Hepatocyte (in vitro differentiated cells): ENCODE measurements at regions not wholly inside any gene's neighbourhood (a gene's known extent, or its start where the extent isn't known, plus 50 kb on each side); places are given as distances from the start of the nearest gene placed in this dataset.

ENCODE experiments used
- DNase-seq: peaks from one replicate; pipeline ENCODE4 v3.0.0-alpha.2; 2016; ENCODE audit warnings: low spot score
- H2AFZ ChIP-seq: fragments of 200-600 bp; sonication (generic); 2 replicates; pipeline ENCODE4 v1.6.0; 2016; ENCODE audit warnings: antibody characterized with exemption, mild to moderate bottlenecking
- H3K27ac ChIP-seq: fragments of 200-600 bp; sonication (generic); 2 replicates; pipeline ENCODE4 v1.5.1; 2016; ENCODE audit warnings: mild to moderate bottlenecking
- H3K27me3 ChIP-seq: fragments of 200-600 bp; sonication (generic); 2 replicates; pipeline ENCODE4 v1.6.1; 2016
- H3K36me3 ChIP-seq: fragments of 200-600 bp; sonication (generic); replicated peaks from 2 replicates; pipeline ENCODE4 v1.5.1; 2016; ENCODE audit warnings: low read depth; ENCODE audit not compliant: insufficient read depth
- H3K4me1 ChIP-seq: fragments of 200-600 bp; sonication (generic); 2 replicates; pipeline ENCODE4 v1.5.1; 2016; ENCODE audit warnings: mild to moderate bottlenecking, moderate library complexity; ENCODE audit not compliant: insufficient read depth
- H3K4me2 ChIP-seq: fragments of 200-600 bp; sonication (generic); 2 replicates; pipeline ENCODE4 v1.6.0; 2016
- H3K4me3 ChIP-seq: fragments of 200-600 bp; sonication (generic); 2 replicates; pipeline ENCODE4 v1.5.1; 2016; ENCODE audit warnings: mild to moderate bottlenecking
- H3K79me2 ChIP-seq: fragments of 200-600 bp; sonication (generic); 2 replicates; pipeline ENCODE4 v1.6.0; 2017; ENCODE audit warnings: mild to moderate bottlenecking
- H3K9me2 ChIP-seq: fragments of 200-600 bp; sonication (generic); replicated peaks from 2 replicates; pipeline ENCODE4 v1.6.0; 2017; ENCODE audit warnings: mild to moderate bottlenecking; ENCODE audit not compliant: insufficient read depth
- H3K9me3 ChIP-seq: fragments of 200-600 bp; sonication (generic); 2 replicates; pipeline ENCODE4 v1.5.1; 2016; ENCODE audit warnings: low read depth, mild to moderate bottlenecking
- H4K20me1 ChIP-seq: fragments of 200-600 bp; sonication (generic); 2 replicates; pipeline ENCODE4 v1.6.0; 2016; ENCODE audit warnings: mild to moderate bottlenecking; ENCODE audit not compliant: insufficient read depth, poor library complexity, severe bottlenecking
- EZH2 ChIP-seq: fragments of 200-600 bp; sonication (generic); IDR thresholded peaks from 2 replicates; pipeline ENCODE4 v1.6.1; 2016; ENCODE audit warnings: antibody characterized with exemption, mild to moderate bottlenecking, borderline replicate concordance
- EZH2phosphoT487 ChIP-seq: fragments of 200-600 bp; sonication (generic); IDR thresholded peaks from one replicate; pipeline ENCODE4 v1.6.1; 2018; ENCODE audit warnings: antibody characterized with exemption, mild to moderate bottlenecking, low read depth, moderate library complexity; ENCODE audit not compliant: unreplicated experiment, severe bottlenecking
- WGBS: methylation state at CpG from one replicate; pipeline ENCODE4 v1.1.6; 2016; ENCODE audit warnings: low lambda C conversion rate; ENCODE audit errors: missing lambda C conversion rate; 5-methylcytosine and 5-hydroxymethylcytosine counted together
- TF ChIP-seq, protein P1 (sequence below): fragments of 200-600 bp; sonication (generic); IDR thresholded peaks from 2 replicates; pipeline ENCODE4 v1.5.1; 2016; ENCODE audit warnings: antibody characterized with exemption, mild to moderate bottlenecking; ENCODE audit not compliant: poor library complexity

GRCh38 chr2:19769513-19769912 is 132.3 kb downstream of the TTC32 start:
- Histone ChIP-seq H2AFZ (no peak overlapping the region), H4K20me1 (no peaks in the 10 kb centered on the region), H3K79me2 (no peaks in the 10 kb centered on the region), H3K4me1 (peaks cover 5% of the 10 kb centered on the region), H3K27me3 (no peaks in the 10 kb centered on the region), H3K4me3 (no peak overlapping the region), H3K27ac (no peak overlapping the region), H3K9me2 (no peaks in the 10 kb centered on the region), H3K9me3 (no peaks in the 10 kb centered on the region), H3K36me3 (no peaks in the 10 kb centered on the region), H3K4me2 (no peak overlapping the region)
- no peak for DNase-seq
- TF ChIP-seq EZH2phosphoT487 = no peak
- TF ChIP-seq, protein P1, sequence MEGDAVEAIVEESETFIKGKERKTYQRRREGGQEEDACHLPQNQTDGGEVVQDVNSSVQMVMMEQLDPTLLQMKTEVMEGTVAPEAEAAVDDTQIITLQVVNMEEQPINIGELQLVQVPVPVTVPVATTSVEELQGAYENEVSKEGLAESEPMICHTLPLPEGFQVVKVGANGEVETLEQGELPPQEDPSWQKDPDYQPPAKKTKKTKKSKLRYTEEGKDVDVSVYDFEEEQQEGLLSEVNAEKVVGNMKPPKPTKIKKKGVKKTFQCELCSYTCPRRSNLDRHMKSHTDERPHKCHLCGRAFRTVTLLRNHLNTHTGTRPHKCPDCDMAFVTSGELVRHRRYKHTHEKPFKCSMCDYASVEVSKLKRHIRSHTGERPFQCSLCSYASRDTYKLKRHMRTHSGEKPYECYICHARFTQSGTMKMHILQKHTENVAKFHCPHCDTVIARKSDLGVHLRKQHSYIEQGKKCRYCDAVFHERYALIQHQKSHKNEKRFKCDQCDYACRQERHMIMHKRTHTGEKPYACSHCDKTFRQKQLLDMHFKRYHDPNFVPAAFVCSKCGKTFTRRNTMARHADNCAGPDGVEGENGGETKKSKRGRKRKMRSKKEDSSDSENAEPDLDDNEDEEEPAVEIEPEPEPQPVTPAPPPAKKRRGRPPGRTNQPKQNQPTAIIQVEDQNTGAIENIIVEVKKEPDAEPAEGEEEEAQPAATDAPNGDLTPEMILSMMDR = no peak
- no peak for TF ChIP-seq EZH2

GRCh38 chr2:19767899-19768298 is 133.9 kb downstream of the TTC32 start:
- no peak overlapping the region for H3K27ac ChIP-seq
- H3K4me3 ChIP-seq = no peak overlapping the region
- H3K79me2 ChIP-seq = no peaks in the 10 kb centered on the region
- no peak for DNase-seq
- peaks cover 17% of the 10 kb centered on the region for H3K4me1 ChIP-seq
- H4K20me1 ChIP-seq = no peaks in the 10 kb centered on the region
- H3K27me3 ChIP-seq = no peaks in the 10 kb centered on the region
- WGBS = 91% methylated on average over 1 of the region's 1 CpG
- no peak for TF ChIP-seq EZH2
- TF ChIP-seq, protein P1 = no peak
- TF ChIP-seq EZH2phosphoT487 = no peak
- no peaks in the 10 kb centered on the region for H3K9me2 ChIP-seq
- H3K36me3 ChIP-seq = no peaks in the 10 kb centered on the region
- H3K9me3 ChIP-seq = no peaks in the 10 kb centered on the region
- no peak overlapping the region for H3K4me2 ChIP-seq
- no peak overlapping the region for H2AFZ ChIP-seq

- H3K9me2 ChIP-seq = no peaks in the 10 kb centered on the region
- DNase-seq = no peak
- no peaks in the 10 kb centered on the region for H3K27me3 ChIP-seq
- no peak overlapping the region for H3K4me3 ChIP-seq
- no peaks in the 10 kb centered on the region for H4K20me1 ChIP-seq
- 90% methylated on average over 6 of the region's 6 CpGs for WGBS
- no peaks in the 10 kb centered on the region for H3K79me2 ChIP-seq
- peaks cover 21% of the 10 kb centered on the region for H3K4me1 ChIP-seq
- no peak for TF ChIP-seq EZH2phosphoT487
- no peak for TF ChIP-seq EZH2
- TF ChIP-seq, protein P1 = no peak
- no peak overlapping the region for H3K4me2 ChIP-seq
- no peaks in the 10 kb centered on the region for H3K36me3 ChIP-seq
- peak overlapping the region; percentile 75 for H3K27ac ChIP-seq
- no peak overlapping the region for H2AFZ ChIP-seq
- H3K9me3 ChIP-seq = no peaks in the 10 kb centered on the region
Observed at GRCh38 chr2:19764998-19765397, 136.8 kb downstream of the TTC32 start.

GRCh38 chr2:19763731-19764130 is 138.1 kb downstream of the TTC32 start:
- Histone ChIP-seq H3K4me1 (peaks cover 21% of the 10 kb centered on the region), H3K27ac (peak overlapping the region; percentile 72), H2AFZ (no peak overlapping the region), H4K20me1 (no peaks in the 10 kb centered on the region), H3K9me2 (no peaks in the 10 kb centered on the region), H3K27me3 (no peaks in the 10 kb centered on the region), H3K4me2 (no peak overlapping the region), H3K36me3 (no peaks in the 10 kb centered on the region), H3K9me3 (no peaks in the 10 kb centered on the region), H3K4me3 (no peak overlapping the region), H3K79me2 (no peaks in the 10 kb centered on the region)
- no peak for TF ChIP-seq EZH2
- no peak for DNase-seq
